K562 (cell line): ENCODE measurements at regions not wholly inside any gene's neighbourhood (a gene's known extent, or its start where the extent isn't known, plus 50 kb on each side); places are given as distances from the start of the nearest gene placed in this dataset.

ENCODE experiments used
- BRD4 ChIP-seq: fragments of 200-600 bp; sonication (generic); IDR thresholded peaks from 2 replicates; pipeline ENCODE4 v1.6.1; 2017; ENCODE audit warnings: inconsistent platforms
- CTCF ChIP-seq, 3 experiments: IDR thresholded peaks in 2 of 3; conservative IDR thresholded peaks in 1 of 3; 2 replicates each; pipeline ENCODE4 v1.5.1; 2011 to 2012; ENCODE audit warnings: low read length in 3 of 3, mild to moderate bottlenecking in 3 of 3, control low read depth in 2 of 3, improper control_type of control experiment in 1 of 3, inconsistent platforms in 1 of 3, low read depth in 1 of 3, mixed read lengths in 1 of 3, moderate library complexity in 1 of 3; ENCODE audit not compliant: insufficient read depth in 2 of 3
- ERF ChIP-seq: fragments of 450-650 bp; formaldehyde crosslinking; IDR thresholded peaks from 2 replicates; pipeline ENCODE4 v1.4.0; 2020; ENCODE audit warnings: mild to moderate bottlenecking, mixed read lengths
- FOXK1 ChIP-seq: sonication (generic); formaldehyde crosslinking; IDR thresholded peaks from 2 replicates; pipeline ENCODE4 v1.8.0; 2022; ENCODE audit warnings: missing genetic modification reagents, mild to moderate bottlenecking, borderline replicate concordance
- MAZ ChIP-seq, 2 experiments: fragments of 450-650 bp in 1 of 2; sonication (generic) in 1 of 2; formaldehyde crosslinking; IDR thresholded peaks in 1 of 2; conservative IDR thresholded peaks in 1 of 2; 2 replicates each; pipeline versions ENCODE4 v1.4.0 to v1.5.0; 2020; ENCODE audit warnings: mild to moderate bottlenecking in 1 of 2, missing genetic modification reagents in 1 of 2
- ZBTB17 ChIP-seq: fragments of 450-650 bp; formaldehyde crosslinking; IDR thresholded peaks from 2 replicates; pipeline ENCODE4 v1.4.0; 2020; ENCODE audit warnings: mild to moderate bottlenecking
- ZBTB33 ChIP-seq: sonication (generic); formaldehyde crosslinking; IDR thresholded peaks from 2 replicates; pipeline ENCODE4 v1.8.1; 2023; ENCODE audit warnings: mild to moderate bottlenecking, missing genetic modification reagents
- ZNF175 ChIP-seq: fragments of 200-800 bp; sonication (Bioruptor generic); IDR thresholded peaks from 2 replicates; pipeline ENCODE4 v1.6.1; 2016; ENCODE audit warnings: low read depth, mild to moderate bottlenecking, missing genetic modification characterization, missing compliant biosample characterization
- TF ChIP-seq, protein P1 (sequence below): sonication (generic); formaldehyde crosslinking; IDR thresholded peaks from 2 replicates; pipeline ENCODE4 v1.8.1; 2023; ENCODE audit warnings: mild to moderate bottlenecking, missing genetic modification reagents, moderate library complexity

GRCh38 chr12:76144245-76144549, 59.7 kb upstream of the NAP1L1 start:
- TF ChIP-seq ERF (CRISPR knock-in tag) (no peak), FOXK1 (CRISPR knock-in tag) (no peak), ZBTB17 (CRISPR knock-in tag) (no peak), BRD4 (no peak), ZNF175 (CRISPR knock-in tag) (no peak), CTCF (IDR thresholded peaks at IDR 0.05 in 2 of 3, conservative IDR thresholded peaks at IDR 0.05 in 1 of 3; ENCODE audit: insufficient read depth in 2 of 3, low read depth in 1 of 3, low read length in 3 of 3) (no peak), MAZ (CRISPR knock-in tag; conservative IDR thresholded peaks at IDR 0.05 in 1 of 2, IDR thresholded peaks at IDR 0.05 in 1 of 2) (no peak), ZBTB33 (CRISPR knock-in tag) (no peak)
- TF ChIP-seq, protein P1, sequence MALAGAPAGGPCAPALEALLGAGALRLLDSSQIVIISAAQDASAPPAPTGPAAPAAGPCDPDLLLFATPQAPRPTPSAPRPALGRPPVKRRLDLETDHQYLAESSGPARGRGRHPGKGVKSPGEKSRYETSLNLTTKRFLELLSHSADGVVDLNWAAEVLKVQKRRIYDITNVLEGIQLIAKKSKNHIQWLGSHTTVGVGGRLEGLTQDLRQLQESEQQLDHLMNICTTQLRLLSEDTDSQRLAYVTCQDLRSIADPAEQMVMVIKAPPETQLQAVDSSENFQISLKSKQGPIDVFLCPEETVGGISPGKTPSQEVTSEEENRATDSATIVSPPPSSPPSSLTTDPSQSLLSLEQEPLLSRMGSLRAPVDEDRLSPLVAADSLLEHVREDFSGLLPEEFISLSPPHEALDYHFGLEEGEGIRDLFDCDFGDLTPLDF (CRISPR knock-in tag) = no peak
